Lung (tissue), 11 donors: ENCODE measurements at regions not wholly inside any gene's neighbourhood (a gene's known extent, or its start where the extent isn't known, plus 50 kb on each side); places are given as distances from the start of the nearest gene placed in this dataset.

Source experiments
- ATAC-seq: fragments of 200-7000 bp; cut with Tn5 transposase; one replicate; pipeline ENCODE4 v1.9.1; 2020; ENCODE audit warnings: moderate number of reproducible peaks; ENCODE audit not compliant: insufficient read depth, low FRiP score
- DNase-seq, 3 donors: peaks; one replicate each; pipeline ENCODE4 v3.0.0-alpha.2; 2013 to 2017
- H3K27ac ChIP-seq, 2 donors: one replicate each; pipeline ENCODE4 v1.5.1; 2013; ENCODE audit warnings: mild to moderate bottlenecking in 2 of 2, moderate library complexity in 2 of 2, control low read depth in 1 of 2, inconsistent platforms in 1 of 2, low read depth in 1 of 2, low read length in 1 of 2
- H3K27me3 ChIP-seq, 3 donors: one replicate each; pipeline ENCODE4 v1.5.1; 2013; ENCODE audit warnings: low read length in 2 of 3; ENCODE audit not compliant: control insufficient read depth in 3 of 3, insufficient read depth in 3 of 3
- H3K36me3 ChIP-seq, 4 donors: one replicate each; pipeline ENCODE4 v1.5.1; 2013; ENCODE audit warnings: low read length in 4 of 4, mild to moderate bottlenecking in 1 of 4, moderate library complexity in 1 of 4; ENCODE audit not compliant: control insufficient read depth in 4 of 4, insufficient read depth in 4 of 4
- H3K4me1 ChIP-seq, 5 donors: one replicate each; pipeline ENCODE4 v1.5.1; 2013; ENCODE audit warnings: low read length in 5 of 5, mild to moderate bottlenecking in 2 of 5, moderate library complexity in 1 of 5; ENCODE audit not compliant: control insufficient read depth in 5 of 5, insufficient read depth in 5 of 5
- H3K4me3 ChIP-seq: one replicate; pipeline ENCODE4 v1.5.1; 2013; ENCODE audit warnings: mild to moderate bottlenecking, control low read depth, moderate library complexity
- H3K9ac ChIP-seq, 2 donors: one replicate each; pipeline ENCODE4 v1.5.1; 2013; ENCODE audit warnings: low read length in 2 of 2, control low read depth in 1 of 2; ENCODE audit not compliant: insufficient read depth in 1 of 2
- H3K9me3 ChIP-seq, 4 donors: one replicate each; pipeline ENCODE4 v1.5.1; 2013; ENCODE audit warnings: low read length in 3 of 4, mild to moderate bottlenecking in 1 of 4, moderate library complexity in 1 of 4; ENCODE audit not compliant: control insufficient read depth in 4 of 4, insufficient read depth in 3 of 4
- WGBS, 2 donors: extraction: QIAGEN DNeasy Blood & Tissue Kit; methylation state at CpG; one replicate each; pipeline ENCODE4 v1.1.7; 2013; 5-methylcytosine and 5-hydroxymethylcytosine counted together
- TF ChIP-seq, protein P1 (sequence below): IDR thresholded peaks from 2 replicates; pipeline ENCODE4 v1.5.1; 2012; ENCODE audit warnings: mild to moderate bottlenecking; ENCODE audit errors: control extremely low read depth, extremely low read depth
- donor health status: control.
- donor health status: control.
- donor health status: Bipolar disorder and iron deficiency.
- donor health status: healthy.
- donor health status: DM: yes; HTN: yes; CAD: no.

DNA sequence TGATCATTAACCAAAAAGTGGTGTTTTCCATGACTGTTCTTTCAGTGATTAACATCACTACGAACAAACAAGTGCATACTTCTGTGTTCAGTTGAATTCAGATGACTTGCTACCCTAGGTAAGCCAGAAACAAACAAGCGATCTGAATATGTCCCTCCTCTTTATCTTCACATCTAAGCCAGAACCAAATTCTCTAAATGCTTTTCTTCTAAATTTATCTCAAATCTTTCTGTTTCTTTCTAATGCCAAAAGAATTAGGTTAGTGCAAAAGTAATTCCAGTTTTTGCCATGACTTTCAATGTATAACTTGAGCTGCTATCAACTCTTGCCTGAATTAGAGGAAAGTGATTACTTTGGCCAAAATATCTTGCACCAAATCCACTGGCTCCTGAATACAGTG is 481.2 kb downstream of the COL11A1 start:
- Histone ChIP-seq H3K4me3 (no peak overlapping the region), H3K27ac (no peak overlapping the region), H3K9ac (no peak overlapping the region), H3K9me3 (no peaks in the 10 kb centered on the region), H3K36me3 (no peaks in the 10 kb centered on the region), H3K27me3 (no peaks in the 10 kb centered on the region), H3K4me1 (peaks cover 0 to 1% (median 0%) of the 10 kb centered on the region in 5 donors)
- TF ChIP-seq, protein P1, sequence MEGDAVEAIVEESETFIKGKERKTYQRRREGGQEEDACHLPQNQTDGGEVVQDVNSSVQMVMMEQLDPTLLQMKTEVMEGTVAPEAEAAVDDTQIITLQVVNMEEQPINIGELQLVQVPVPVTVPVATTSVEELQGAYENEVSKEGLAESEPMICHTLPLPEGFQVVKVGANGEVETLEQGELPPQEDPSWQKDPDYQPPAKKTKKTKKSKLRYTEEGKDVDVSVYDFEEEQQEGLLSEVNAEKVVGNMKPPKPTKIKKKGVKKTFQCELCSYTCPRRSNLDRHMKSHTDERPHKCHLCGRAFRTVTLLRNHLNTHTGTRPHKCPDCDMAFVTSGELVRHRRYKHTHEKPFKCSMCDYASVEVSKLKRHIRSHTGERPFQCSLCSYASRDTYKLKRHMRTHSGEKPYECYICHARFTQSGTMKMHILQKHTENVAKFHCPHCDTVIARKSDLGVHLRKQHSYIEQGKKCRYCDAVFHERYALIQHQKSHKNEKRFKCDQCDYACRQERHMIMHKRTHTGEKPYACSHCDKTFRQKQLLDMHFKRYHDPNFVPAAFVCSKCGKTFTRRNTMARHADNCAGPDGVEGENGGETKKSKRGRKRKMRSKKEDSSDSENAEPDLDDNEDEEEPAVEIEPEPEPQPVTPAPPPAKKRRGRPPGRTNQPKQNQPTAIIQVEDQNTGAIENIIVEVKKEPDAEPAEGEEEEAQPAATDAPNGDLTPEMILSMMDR: no peak
- no peak for ATAC-seq
- WGBS, 2 donors: 75 to 83% methylated on average over 2 of the region's 2 CpGs
- DNase-seq: no peak

DNA sequence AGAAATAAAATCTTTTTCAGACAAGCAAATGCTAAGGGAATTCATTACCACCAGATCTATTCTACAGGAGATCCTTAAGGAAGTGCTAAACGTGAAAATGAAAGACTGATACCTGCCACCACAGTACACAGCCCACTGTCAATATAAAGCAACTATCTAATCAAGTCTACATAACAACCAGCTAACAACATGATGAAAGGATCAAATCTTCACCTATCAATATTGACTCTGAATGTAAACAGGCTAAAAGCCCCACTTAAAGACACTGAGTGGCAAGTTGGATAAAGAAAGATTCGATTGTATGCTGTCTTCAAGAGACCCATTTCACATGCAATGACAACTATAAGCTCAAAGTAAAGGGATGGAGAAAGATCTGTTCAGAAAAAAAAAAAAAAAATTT is 492.4 kb downstream of the COL11A1 start:
- DNase-seq: no peak
- no peaks in the 10 kb centered on the region for H3K36me3 ChIP-seq
- no peak overlapping the region for H3K27ac ChIP-seq
- H3K27me3 ChIP-seq: no peaks in the 10 kb centered on the region
- TF ChIP-seq, protein P1: no peak
- no peak overlapping the region for H3K9ac ChIP-seq
- peaks cover 0 to 3% (median 0%) of the 10 kb centered on the region in 4 donors for H3K9me3 ChIP-seq
- ATAC-seq: no peak
- no peaks in the 10 kb centered on the region for H3K4me1 ChIP-seq
- H3K4me3 ChIP-seq: no peak overlapping the region
- 44 to 48% methylated on average over 2 of the region's 2 CpGs for WGBS, 2 donors

DNA sequence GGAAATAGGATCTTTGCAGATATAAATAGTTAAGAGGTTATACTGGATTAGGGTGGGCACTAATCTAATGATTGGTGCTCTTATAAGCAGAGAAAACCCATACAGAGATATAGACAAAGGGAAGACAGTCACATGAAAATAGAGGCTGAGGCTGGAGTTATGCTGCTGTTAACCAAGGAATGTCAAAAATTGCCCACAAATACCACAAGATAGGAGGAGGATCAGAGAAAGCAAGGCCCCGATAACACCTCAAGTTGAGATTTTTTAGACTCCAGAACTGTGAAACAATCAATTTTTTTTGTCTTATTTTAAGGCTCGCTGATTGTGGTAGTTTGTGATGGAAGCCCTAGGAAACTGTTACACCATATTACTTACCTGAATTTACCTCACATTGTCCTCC is 513.2 kb downstream of the COL11A1 start:
- Histone ChIP-seq H3K9ac (no peak overlapping the region), H3K4me3 (no peak overlapping the region), H3K27me3 (no peaks in the 10 kb centered on the region), H3K27ac (no peak overlapping the region), H3K4me1 (no peaks in the 10 kb centered on the region), H3K9me3 (no peaks in the 10 kb centered on the region), H3K36me3 (no peaks in the 10 kb centered on the region)
- ATAC-seq: no peak
- no peak for DNase-seq
- TF ChIP-seq, protein P1: no peak
- 83 to 94% methylated on average over 2 of the region's 2 CpGs for WGBS, 2 donors

DNA sequence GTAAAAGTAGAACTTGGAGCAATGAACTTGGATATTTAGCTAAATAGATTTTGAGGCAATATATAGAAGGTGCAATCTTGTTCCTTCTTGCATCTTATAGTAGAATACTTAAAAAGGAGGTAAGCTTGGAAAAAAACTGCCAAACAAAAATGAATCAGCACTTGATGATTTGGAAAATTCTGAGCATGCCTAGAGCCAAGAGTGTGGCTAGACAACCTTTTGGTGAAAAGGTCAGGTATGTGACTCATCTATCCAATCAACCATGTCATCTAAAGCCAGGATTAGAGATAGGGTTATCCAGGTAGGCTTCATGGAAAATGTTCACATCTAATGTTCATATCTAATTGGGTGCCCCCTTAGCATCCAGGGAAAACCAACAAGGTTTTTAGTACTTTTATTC is 515.0 kb downstream of the COL11A1 start:
- Histone ChIP-seq H3K9me3 (no peaks in the 10 kb centered on the region), H3K36me3 (no peaks in the 10 kb centered on the region), H3K27me3 (no peaks in the 10 kb centered on the region), H3K4me3 (no peak overlapping the region), H3K4me1 (no peaks in the 10 kb centered on the region), H3K27ac (no peak overlapping the region), H3K9ac (no peak overlapping the region)
- TF ChIP-seq, protein P1: no peak
- ATAC-seq: no peak
- DNase-seq: no peak
